Non-pigmented ciliary epithelial cell (primary cell): ENCODE measurements at regions not wholly inside any gene's neighbourhood (a gene's known extent, or its start where the extent isn't known, plus 50 kb on each side); places are given as distances from the start of the nearest gene placed in this dataset.
"Not testable (repeated sequence)": the region's sequence is repeated elsewhere in the genome, so short reads cannot be mapped to it uniquely, and the experiment has no call there.

Experiments used
- DNase-seq: peaks from one replicate; pipeline ENCODE4 v3.0.0-alpha.2; 2010; ENCODE audit warnings: low read depth

GRCh38 chr1:109857702-109858101, 52.9 kb upstream of the CSF1 start:
- not testable (repeated sequence) for DNase-seq

GRCh38 chr1:109855986-109856385, 54.7 kb upstream of the CSF1 start:
- not testable (repeated sequence) for DNase-seq

GRCh38 chr1:109853972-109854371, 56.7 kb upstream of the CSF1 start:
- DNase-seq, result not testable (repeated sequence)

GRCh38 chr1:109852221-109853015, 58.2 kb upstream of the CSF1 start:
- not testable (repeated sequence) for DNase-seq

- DNase-seq, result no peak
Measured at GRCh38 chr1:109850827-109851226, 59.8 kb upstream of the CSF1 start.

GRCh38 chr1:109850194-109850593, 60.5 kb upstream of the CSF1 start:
- no peak for DNase-seq

- DNase-seq, result no peak
Measured at GRCh38 chr1:109849655-109850054, 61.0 kb upstream of the CSF1 start.

- DNase-seq, result no peak
Measured at GRCh38 chr1:109847251-109847650, 63.4 kb upstream of the CSF1 start.

- no peak for DNase-seq
Measured at GRCh38 chr1:109846846-109847245, 63.8 kb upstream of the CSF1 start.

GRCh38 chr1:109846162-109846561, 64.5 kb upstream of the CSF1 start:
- no peak for DNase-seq

- no peak for DNase-seq
Measured at GRCh38 chr1:109845658-109846057, 65.0 kb upstream of the CSF1 start.

GRCh38 chr1:109844609-109845008, 66.0 kb upstream of the CSF1 start:
- DNase-seq, result no peak

GRCh38 chr1:109840011-109840629, 70.5 kb upstream of the CSF1 start:
- DNase-seq, result no peak

- not testable (repeated sequence) for DNase-seq
Measured at GRCh38 chr1:109839276-109839675, 71.4 kb upstream of the CSF1 start.

GRCh38 chr1:109838838-109839240, 71.8 kb upstream of the CSF1 start:
- no peak for DNase-seq

GRCh38 chr1:109837852-109838570, 72.6 kb upstream of the CSF1 start:
- no peak for DNase-seq

- DNase-seq, result not testable (repeated sequence)
Measured at GRCh38 chr1:109835645-109836044, 71.9 kb upstream of the EPS8L3 start.

- no peak for DNase-seq
Measured at GRCh38 chr1:109834951-109835350, 71.2 kb upstream of the EPS8L3 start.

GRCh38 chr1:109832945-109833344, 69.2 kb upstream of the EPS8L3 start:
- DNase-seq, result no peak

GRCh38 chr1:109828756-109829505, 65.2 kb upstream of the EPS8L3 start:
- DNase-seq, result no peak

GRCh38 chr1:109827986-109828385, 64.3 kb upstream of the EPS8L3 start:
- no peak for DNase-seq

GRCh38 chr1:109827466-109827865, 63.7 kb upstream of the EPS8L3 start:
- no peak for DNase-seq
